BLaER1 (cell line): ENCODE measurements at regions not wholly inside any gene's neighbourhood (a gene's known extent, or its start where the extent isn't known, plus 50 kb on each side); places are given as distances from the start of the nearest gene placed in this dataset.
"Not testable (repeated sequence)": the region's sequence is repeated elsewhere in the genome, so short reads cannot be mapped to it uniquely, and the experiment has no call there.

Experiments
- H3K27ac ChIP-seq: shearing (Covaris generic); formaldehyde crosslinking; 2 replicates; pipeline ENCODE4 v1.8.1; 2022
- H3K27me3 ChIP-seq: shearing (Covaris generic); formaldehyde crosslinking; 2 replicates; pipeline ENCODE4 v1.8.1; 2022
- H3K36me3 ChIP-seq: shearing (Covaris generic); formaldehyde crosslinking; 2 replicates; pipeline ENCODE4 v1.8.1; 2022
- H3K4me1 ChIP-seq: shearing (Covaris generic); formaldehyde crosslinking; 2 replicates; pipeline ENCODE4 v1.8.1; 2022
- H3K4me2 ChIP-seq: shearing (Covaris generic); formaldehyde crosslinking; 2 replicates; pipeline ENCODE4 v1.8.1; 2022
- H3K4me3 ChIP-seq: shearing (Covaris generic); formaldehyde crosslinking; 2 replicates; pipeline ENCODE4 v1.8.1; 2022
- H3K9ac ChIP-seq: shearing (Covaris generic); formaldehyde crosslinking; 2 replicates; pipeline ENCODE4 v1.8.1; 2022
- H3K9me3 ChIP-seq: shearing (Covaris generic); formaldehyde crosslinking; 2 replicates; pipeline ENCODE4 v1.8.1; 2022
- H4K20me1 ChIP-seq: shearing (Covaris generic); formaldehyde crosslinking; 2 replicates; pipeline ENCODE4 v1.8.1; 2022
- Cebpa-rat ChIP-seq: shearing (Covaris generic); IDR thresholded peaks from 2 replicates; pipeline ENCODE4 v1.8.1; 2022

DNA sequence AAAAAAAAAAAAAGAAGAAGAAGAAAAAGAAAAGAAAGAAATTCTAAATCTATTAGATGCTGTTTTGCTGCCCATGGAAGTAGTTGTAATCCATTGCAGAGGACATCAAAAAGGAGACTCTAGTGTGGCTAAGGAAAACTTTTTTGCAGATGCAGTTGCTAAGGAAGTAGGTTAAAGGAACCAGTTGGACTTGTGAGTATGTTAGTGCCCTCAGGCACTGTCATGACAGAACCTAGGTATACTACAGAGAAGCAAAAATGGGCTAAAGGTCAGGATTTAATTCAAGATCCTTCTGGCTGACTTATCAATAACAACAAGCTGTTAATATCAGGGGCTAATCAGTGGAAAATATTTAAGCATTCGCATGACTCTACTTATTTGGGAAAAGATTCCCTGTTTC is 1571.6 kb upstream of the FLRT2 start:
- H3K4me2 ChIP-seq, result no peak overlapping the region
- no peaks in the 10 kb centered on the region for H3K4me1 ChIP-seq
- H3K27me3 ChIP-seq, result no peaks in the 10 kb centered on the region
- H3K9ac ChIP-seq, result no peak overlapping the region
- H3K4me3 ChIP-seq, result no peak overlapping the region
- H3K9me3 ChIP-seq, result no peaks in the 10 kb centered on the region
- TF ChIP-seq Cebpa-rat, result no peak
- H3K27ac ChIP-seq, result no peak overlapping the region
- no peaks in the 10 kb centered on the region for H4K20me1 ChIP-seq
- H3K36me3 ChIP-seq, result no peaks in the 10 kb centered on the region

DNA sequence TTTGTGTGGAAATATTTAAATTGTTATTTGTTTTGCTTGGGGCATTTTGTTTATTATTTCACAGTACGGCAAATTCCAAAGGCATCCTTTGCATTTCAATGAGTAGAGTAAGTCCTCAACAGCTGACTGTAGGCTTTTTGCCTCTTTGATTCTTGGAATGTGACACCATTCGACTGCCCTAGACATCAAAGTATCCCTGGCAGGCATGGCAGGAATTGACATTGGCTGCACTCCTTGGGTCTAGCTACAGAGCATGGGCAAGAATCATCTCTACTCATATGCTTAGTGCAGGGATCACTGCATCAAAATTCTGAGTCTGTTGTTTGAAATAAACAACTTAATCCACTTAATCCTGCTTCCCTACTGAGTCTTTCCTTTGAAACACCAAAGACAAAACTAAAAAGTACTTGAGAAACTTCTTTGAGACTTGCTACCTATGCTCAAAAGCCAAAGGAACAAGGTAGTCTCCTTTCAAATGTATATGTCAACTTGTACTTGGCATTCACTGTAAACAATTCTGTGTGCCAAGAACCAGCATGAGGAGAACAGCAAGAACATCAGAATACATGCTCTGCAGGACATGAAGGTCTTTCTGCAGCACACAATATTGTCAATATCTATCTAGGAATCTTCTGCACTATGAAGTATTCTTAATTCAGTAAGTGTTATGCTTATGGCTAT is 1569.0 kb upstream of the FLRT2 start:
- no peaks in the 10 kb centered on the region for H4K20me1 ChIP-seq
- no peak overlapping the region for H3K4me3 ChIP-seq
- no peaks in the 10 kb centered on the region for H3K4me1 ChIP-seq
- H3K27ac ChIP-seq, result no peak overlapping the region
- no peak overlapping the region for H3K9ac ChIP-seq
- H3K4me2 ChIP-seq, result no peak overlapping the region
- no peaks in the 10 kb centered on the region for H3K9me3 ChIP-seq
- no peak for TF ChIP-seq Cebpa-rat
- H3K36me3 ChIP-seq, result no peaks in the 10 kb centered on the region
- no peaks in the 10 kb centered on the region for H3K27me3 ChIP-seq

GRCh38 chr14:83969998-83970397 is 1559.9 kb upstream of the FLRT2 start:
- TF ChIP-seq Cebpa-rat, result no peak
- no peak overlapping the region for H3K27ac ChIP-seq
- H4K20me1 ChIP-seq, result no peaks in the 10 kb centered on the region
- no peak overlapping the region for H3K9ac ChIP-seq
- no peak overlapping the region for H3K4me2 ChIP-seq
- no peak overlapping the region for H3K4me3 ChIP-seq
- H3K27me3 ChIP-seq, result no peaks in the 10 kb centered on the region
- no peaks in the 10 kb centered on the region for H3K36me3 ChIP-seq
- no peaks in the 10 kb centered on the region for H3K4me1 ChIP-seq
- H3K9me3 ChIP-seq, result no peaks in the 10 kb centered on the region

- Histone ChIP-seq H3K27me3 (no peaks in the 10 kb centered on the region), H3K9ac (no peak overlapping the region), H3K4me1 (no peaks in the 10 kb centered on the region), H3K4me3 (no peak overlapping the region), H3K9me3 (no peaks in the 10 kb centered on the region), H3K36me3 (no peaks in the 10 kb centered on the region), H3K27ac (no peak overlapping the region), H3K4me2 (no peak overlapping the region), H4K20me1 (no peaks in the 10 kb centered on the region)
- no peak for TF ChIP-seq Cebpa-rat
Observed at GRCh38 chr14:83972631-83973030, 1557.3 kb upstream of the FLRT2 start.

DNA sequence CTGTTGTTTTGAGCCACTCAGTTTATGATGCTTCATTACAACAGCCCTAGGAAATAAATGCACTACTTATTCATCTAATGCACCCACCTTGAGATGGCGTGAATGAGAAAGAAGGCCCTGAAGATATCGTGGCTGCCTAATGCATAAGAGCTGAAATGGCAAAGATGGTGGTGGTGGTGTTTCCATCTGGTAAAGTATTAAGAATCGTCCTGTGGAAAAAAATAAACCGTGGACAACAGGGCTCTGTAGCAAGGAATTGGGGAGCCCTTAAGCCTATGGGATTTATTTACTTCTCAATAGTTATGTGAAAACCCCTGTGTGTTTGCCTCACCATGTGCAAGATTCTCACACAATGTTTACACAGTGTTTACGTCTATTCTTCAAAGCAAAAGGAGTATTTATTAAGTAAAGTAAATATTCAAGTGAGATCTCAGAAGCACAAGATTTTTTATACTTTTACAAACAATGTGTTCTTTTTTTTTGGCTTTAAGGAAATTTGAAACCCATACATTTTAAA is 1555.2 kb upstream of the FLRT2 start:
- Histone ChIP-seq H3K36me3 (no peaks in the 10 kb centered on the region), H4K20me1 (no peaks in the 10 kb centered on the region), H3K27ac (no peak overlapping the region), H3K9me3 (no peaks in the 10 kb centered on the region), H3K27me3 (no peaks in the 10 kb centered on the region), H3K9ac (no peak overlapping the region), H3K4me2 (no peak overlapping the region), H3K4me1 (no peaks in the 10 kb centered on the region), H3K4me3 (no peak overlapping the region)
- TF ChIP-seq Cebpa-rat, result no peak

DNA sequence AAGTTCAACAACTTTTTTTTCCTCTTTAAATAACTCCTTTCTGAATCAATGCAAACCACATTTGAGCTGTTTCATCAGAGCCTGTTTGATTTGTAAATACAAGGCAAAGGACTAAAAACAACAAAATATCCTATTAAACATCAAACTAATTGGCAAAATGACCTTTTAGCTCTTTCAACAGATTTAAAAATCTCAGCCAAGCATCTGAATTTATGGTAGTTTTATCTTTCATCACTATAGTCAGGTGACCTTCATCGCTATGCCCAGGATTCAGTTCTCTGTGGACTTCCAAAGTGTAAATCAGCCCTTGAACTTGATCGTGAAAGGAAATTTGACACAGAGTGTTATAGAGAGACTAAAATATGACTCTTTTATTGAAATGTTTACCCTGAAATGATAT is 1554.5 kb upstream of the FLRT2 start:
- H3K36me3 ChIP-seq, result no peaks in the 10 kb centered on the region
- no peak overlapping the region for H3K9ac ChIP-seq
- H3K27ac ChIP-seq, result no peak overlapping the region
- H3K4me2 ChIP-seq, result no peak overlapping the region
- H3K4me3 ChIP-seq, result no peak overlapping the region
- H4K20me1 ChIP-seq, result no peaks in the 10 kb centered on the region
- no peaks in the 10 kb centered on the region for H3K27me3 ChIP-seq
- no peaks in the 10 kb centered on the region for H3K9me3 ChIP-seq
- no peak for TF ChIP-seq Cebpa-rat
- H3K4me1 ChIP-seq, result no peaks in the 10 kb centered on the region

GRCh38 chr14:83975841-83976770 is 1553.8 kb upstream of the FLRT2 start:
- no peaks in the 10 kb centered on the region for H3K9me3 ChIP-seq
- H3K36me3 ChIP-seq, result no peaks in the 10 kb centered on the region
- no peak for TF ChIP-seq Cebpa-rat
- no peak overlapping the region for H3K9ac ChIP-seq
- no peak overlapping the region for H3K4me3 ChIP-seq
- H3K4me2 ChIP-seq, result no peak overlapping the region
- H4K20me1 ChIP-seq, result no peaks in the 10 kb centered on the region
- no peaks in the 10 kb centered on the region for H3K4me1 ChIP-seq
- H3K27me3 ChIP-seq, result no peaks in the 10 kb centered on the region
- no peak overlapping the region for H3K27ac ChIP-seq

DNA sequence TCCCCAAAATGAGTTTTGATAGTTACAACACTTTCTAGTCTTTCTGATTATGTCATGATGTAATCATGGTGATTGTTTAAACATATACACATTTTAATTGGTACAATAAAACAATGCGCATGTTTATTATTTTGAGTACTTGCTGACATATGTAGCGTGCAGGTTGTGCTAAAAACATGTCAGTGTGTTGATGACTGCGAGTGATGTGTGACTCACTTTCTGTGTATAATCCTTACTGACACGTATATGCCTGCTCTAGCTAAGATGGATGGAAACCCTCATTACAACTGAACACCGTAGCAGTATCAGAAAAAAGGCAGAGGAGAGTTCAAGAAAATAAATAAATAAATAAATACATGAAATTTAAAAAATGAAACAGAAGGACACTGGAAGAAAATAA is 1552.4 kb upstream of the FLRT2 start:
- Histone ChIP-seq H3K4me1 (no peaks in the 10 kb centered on the region), H3K9ac (no peak overlapping the region), H4K20me1 (no peaks in the 10 kb centered on the region), H3K27ac (no peak overlapping the region), H3K4me3 (no peak overlapping the region), H3K4me2 (no peak overlapping the region), H3K9me3 (no peaks in the 10 kb centered on the region), H3K27me3 (no peaks in the 10 kb centered on the region), H3K36me3 (no peaks in the 10 kb centered on the region)
- TF ChIP-seq Cebpa-rat, result no peak

DNA sequence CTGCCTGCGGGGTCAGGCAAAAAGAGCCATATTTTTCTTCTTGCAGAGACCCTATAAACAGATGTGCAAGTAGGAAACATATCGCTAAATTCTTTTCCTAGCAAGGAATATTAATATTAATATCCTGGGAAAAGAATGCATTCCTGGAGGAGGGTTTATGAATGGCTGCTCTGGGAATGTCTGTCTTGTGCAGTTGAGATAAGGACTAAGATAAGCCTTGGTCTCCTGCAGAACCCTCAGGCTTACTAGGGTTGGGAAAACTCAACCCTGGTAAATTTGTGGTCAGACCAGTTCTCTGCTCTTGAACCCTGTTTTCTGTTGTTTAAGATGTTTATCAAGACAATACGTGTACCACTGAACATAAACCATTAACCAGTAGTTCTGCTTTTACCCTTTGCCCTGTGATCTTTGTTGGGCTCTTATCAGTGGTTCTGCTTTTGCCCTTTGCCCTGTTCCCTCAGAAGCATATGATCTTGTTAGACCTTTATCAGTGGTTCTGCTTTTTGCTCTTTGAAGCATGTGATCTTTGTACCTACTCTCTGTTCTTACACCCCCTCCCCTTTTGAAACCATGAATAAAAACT is 1548.2 kb upstream of the FLRT2 start:
- H3K27me3 ChIP-seq, H3K4me3 ChIP-seq, H3K36me3 ChIP-seq, H4K20me1 ChIP-seq, H3K9ac ChIP-seq, H3K4me2 ChIP-seq, H3K4me1 ChIP-seq, H3K9me3 ChIP-seq, H3K27ac ChIP-seq: not testable (repeated sequence)

GRCh38 chr14:83988275-83988674 is 1541.7 kb upstream of the FLRT2 start:
- no peak overlapping the region for H3K4me3 ChIP-seq
- no peaks in the 10 kb centered on the region for H3K36me3 ChIP-seq
- H3K4me2 ChIP-seq, result no peak overlapping the region
- no peak for TF ChIP-seq Cebpa-rat
- H3K27ac ChIP-seq, result no peak overlapping the region
- no peaks in the 10 kb centered on the region for H3K27me3 ChIP-seq
- H4K20me1 ChIP-seq, result no peaks in the 10 kb centered on the region
- no peaks in the 10 kb centered on the region for H3K9me3 ChIP-seq
- no peaks in the 10 kb centered on the region for H3K4me1 ChIP-seq
- no peak overlapping the region for H3K9ac ChIP-seq
